GM12872 (cell line): ENCODE measurements at regions not wholly inside any gene's neighbourhood (a gene's known extent, or its start where the extent isn't known, plus 50 kb on each side); places are given as distances from the start of the nearest gene placed in this dataset.

ENCODE experiments used
- CTCF ChIP-seq: IDR thresholded peaks from 3 replicates; pipeline ENCODE4 v1.5.1; 2011; ENCODE audit warnings: low read depth, mild to moderate bottlenecking, low read length, moderate library complexity; ENCODE audit not compliant: insufficient read depth

- no peak for TF ChIP-seq CTCF
Observed at GRCh38 chr5:57993866-57994265, 466.0 kb downstream of the PLK2 start.

- no peak for TF ChIP-seq CTCF
Observed at GRCh38 chr5:57989378-57989777, 470.5 kb downstream of the PLK2 start.

- no peak for TF ChIP-seq CTCF
Observed at GRCh38 chr5:57988813-57989212, 471.1 kb downstream of the PLK2 start.

- no peak for TF ChIP-seq CTCF
Observed at GRCh38 chr5:57987552-57987951, 472.3 kb downstream of the PLK2 start.

GRCh38 chr5:57986761-57987341 lies 473.0 kb downstream of the PLK2 start:
- no peak for TF ChIP-seq CTCF

- TF ChIP-seq CTCF: no peak
Observed at GRCh38 chr5:57983426-57983825, 476.5 kb downstream of the PLK2 start.

- no peak for TF ChIP-seq CTCF
Observed at GRCh38 chr5:57979671-57980070, 480.2 kb downstream of the PLK2 start.
